NB4 (cell line): ENCODE measurements at regions not wholly inside any gene's neighbourhood (a gene's known extent, or its start where the extent isn't known, plus 50 kb on each side); places are given as distances from the start of the nearest gene placed in this dataset.

Experiments
- CTCF ChIP-seq: IDR thresholded peaks from one replicate; pipeline ENCODE4 v1.5.1; 2012; ENCODE audit warnings: low read depth, low read length
- MAX ChIP-seq: IDR thresholded peaks from 2 replicates; pipeline ENCODE4 v1.6.1; 2011; ENCODE audit warnings: low read depth, low read length

GRCh38 chr4:136900696-136901095, 631.6 kb downstream of the PCDH18 start:
- TF ChIP-seq MAX (no peak), CTCF (no peak)
